Ishikawa (cell line): ENCODE measurements at regions not wholly inside any gene's neighbourhood (a gene's known extent, or its start where the extent isn't known, plus 50 kb on each side); places are given as distances from the start of the nearest gene placed in this dataset.

Experiments
- CEBPB ChIP-seq: IDR thresholded peaks from 2 replicates; pipeline ENCODE4 v1.6.1; 2012
- CREB1 ChIP-seq: IDR thresholded peaks from 2 replicates; pipeline ENCODE4 v1.6.1; 2012; ENCODE audit warnings: low read depth
- EGR1 ChIP-seq: IDR thresholded peaks from 2 replicates; pipeline ENCODE4 v1.6.1; 2012
- EP300 ChIP-seq: IDR thresholded peaks from 2 replicates; pipeline ENCODE4 v1.6.1; 2012; ENCODE audit warnings: borderline replicate concordance
- FOXM1 ChIP-seq: IDR thresholded peaks from 2 replicates; pipeline ENCODE4 v1.6.1; 2012; ENCODE audit warnings: low read depth, borderline replicate concordance
- MAX ChIP-seq: IDR thresholded peaks from 2 replicates; pipeline ENCODE4 v1.6.1; 2012
- NFIC ChIP-seq: IDR thresholded peaks from 2 replicates; pipeline ENCODE4 v1.6.1; 2012
- RAD21 ChIP-seq: IDR thresholded peaks from 2 replicates; pipeline ENCODE4 v1.6.1; 2012; ENCODE audit warnings: low read depth
- REST ChIP-seq: IDR thresholded peaks from 2 replicates; pipeline ENCODE4 v1.6.1; 2012; ENCODE audit warnings: low read depth, mild to moderate bottlenecking
- TAF1 ChIP-seq: IDR thresholded peaks from 2 replicates; pipeline ENCODE4 v1.6.1; 2012; ENCODE audit warnings: low read depth, mild to moderate bottlenecking
- TCF12 ChIP-seq: IDR thresholded peaks from 2 replicates; pipeline ENCODE4 v1.6.1; 2012; ENCODE audit warnings: low read depth
- TEAD4 ChIP-seq: IDR thresholded peaks from 2 replicates; pipeline ENCODE4 v1.6.1; 2012
- USF1 ChIP-seq: IDR thresholded peaks from 2 replicates; pipeline ENCODE4 v1.6.1; 2012
- YY1 ChIP-seq: IDR thresholded peaks from 2 replicates; pipeline ENCODE4 v1.6.1; 2012; ENCODE audit warnings: low read depth
- ZBTB7A ChIP-seq: IDR thresholded peaks from 2 replicates; pipeline ENCODE4 v1.6.1; 2012; ENCODE audit warnings: low read depth

- TF ChIP-seq NFIC (no peak), REST (no peak), EP300 (no peak), TCF12 (no peak), USF1 (no peak), CEBPB (no peak), ZBTB7A (no peak), CREB1 (no peak), YY1 (no peak), FOXM1 (no peak), TAF1 (no peak), EGR1 (no peak), MAX (no peak), RAD21 (no peak), TEAD4 (no peak)
Measured at GRCh38 chr2:129277585-129277981, 701.9 kb upstream of the RAB6C start.

GRCh38 chr2:129281791-129282530 lies 697.5 kb upstream of the RAB6C start:
- TF ChIP-seq EP300, result no peak
- TF ChIP-seq TCF12, result no peak

GRCh38 chr2:129285012-129285411 lies 694.5 kb upstream of the RAB6C start:
- TF ChIP-seq RAD21, result no peak
- TF ChIP-seq FOXM1, result no peak
- TF ChIP-seq REST, result no peak
- no peak for TF ChIP-seq NFIC
- TF ChIP-seq USF1, result no peak
- TF ChIP-seq EP300, result no peak
- no peak for TF ChIP-seq CREB1
- TF ChIP-seq ZBTB7A, result no peak
- TF ChIP-seq TEAD4, result no peak
- TF ChIP-seq YY1, result no peak
- no peak for TF ChIP-seq EGR1
- no peak for TF ChIP-seq MAX
- no peak for TF ChIP-seq TAF1
- TF ChIP-seq TCF12, result no peak
- TF ChIP-seq CEBPB, result no peak

GRCh38 chr2:129293326-129293725 lies 686.1 kb upstream of the RAB6C start:
- TF ChIP-seq MAX, result no peak
- no peak for TF ChIP-seq TCF12
- TF ChIP-seq YY1, result no peak
- no peak for TF ChIP-seq TAF1
- no peak for TF ChIP-seq NFIC
- no peak for TF ChIP-seq TEAD4
- no peak for TF ChIP-seq USF1
- no peak for TF ChIP-seq CREB1
- TF ChIP-seq FOXM1, result no peak
- no peak for TF ChIP-seq REST
- TF ChIP-seq EGR1, result no peak
